ENCODE measurements at regions not wholly inside any gene's neighbourhood (a gene's known extent, or its start where the extent isn't known, plus 50 kb on each side); places are given as distances from the start of the nearest gene placed in this dataset.

- H3K27me3 ChIP-seq (ENCODE audit: control insufficient read depth, insufficient read depth, low read length): peaks cover 7% of the 10 kb centered on the region; the same call in 1 of the 2 replicates
- ChIA-PET CTCF (no interaction called here), POLR2A (no interaction called here)
- in situ Hi-C loops (cut with HindIII; ENCODE audit: low pct_unique_long_range_greater_than_20kb, low sequenced_read_pairs): no loop called here
- no peak for ATAC-seq
- H3K36me3 ChIP-seq (ENCODE audit: control insufficient read depth, insufficient read depth, low read length): no peaks in the 10 kb centered on the region
- BruUV-seq (replicated peaks): no TSS peak
- TF ChIP-seq TCF7L2 (IDR thresholded peaks at IDR 0.05; ENCODE audit: low read depth, low read length): no peak
- no peak for TF ChIP-seq POLR2AphosphoS5 (IDR thresholded peaks at IDR 0.05; ENCODE audit: low read depth, low read length)
- no peak for TF ChIP-seq REST (IDR thresholded peaks at IDR 0.05; ENCODE audit: insufficient read depth in 1 of 2, low read depth in 2 of 2, low read length in 1 of 2)
- no peak for TF ChIP-seq SIN3A (IDR thresholded peaks at IDR 0.05; ENCODE audit: borderline replicate concordance, insufficient read depth, low read depth, low read length)
- TF ChIP-seq CTCF (IDR thresholded peaks at IDR 0.05): no peak
- DNase-seq (ENCODE audit: low read depth, low spot score): no peak
- no peak overlapping the region for H3K27ac ChIP-seq (ENCODE audit: low read length)
- H3K4me3 ChIP-seq (ENCODE audit: low read depth in 2 of 2, low read length in 2 of 2): no peak overlapping the region
- intact Hi-C loops (cut with micrococcal nuclease; ENCODE audit: unreplicated experiment): no loop called here
- H3K9me3 ChIP-seq (ENCODE audit: control insufficient read depth, insufficient read depth, low read depth, low read length): no peaks in the 10 kb centered on the region
- no peaks in the 10 kb centered on the region for H3K4me1 ChIP-seq (ENCODE audit: control insufficient read depth, insufficient read depth, low read length)
Observed at GRCh38 chr12:108438667-108439066, 76.4 kb upstream of the FICD start.

GRCh38 chr12:108432423-108433121 lies 82.5 kb upstream of the FICD start:
- H3K4me3 ChIP-seq (ENCODE audit: low read depth in 2 of 2, low read length in 2 of 2): no peak overlapping the region
- ChIA-PET POLR2A (no interaction called here), CTCF (no interaction called here)
- BruUV-seq (replicated peaks): no TSS peak
- peaks cover 13% of the 10 kb centered on the region for H3K27me3 ChIP-seq (ENCODE audit: control insufficient read depth, insufficient read depth, low read length)
- H3K27ac ChIP-seq (ENCODE audit: low read length): no peak overlapping the region
- DNase-seq (ENCODE audit: low read depth, low spot score): no peak
- H3K36me3 ChIP-seq (ENCODE audit: control insufficient read depth, insufficient read depth, low read length): no peaks in the 10 kb centered on the region
- no peak for TF ChIP-seq CTCF (IDR thresholded peaks at IDR 0.05)
- TF ChIP-seq REST (IDR thresholded peaks at IDR 0.05; ENCODE audit: insufficient read depth in 1 of 2, low read depth in 2 of 2, low read length in 1 of 2): no peak
- TF ChIP-seq POLR2AphosphoS5 (IDR thresholded peaks at IDR 0.05; ENCODE audit: low read depth, low read length): no peak
- no peak for TF ChIP-seq SIN3A (IDR thresholded peaks at IDR 0.05; ENCODE audit: borderline replicate concordance, insufficient read depth, low read depth, low read length)
- TF ChIP-seq TCF7L2 (IDR thresholded peaks at IDR 0.05; ENCODE audit: low read depth, low read length): no peak
- no peaks in the 10 kb centered on the region for H3K9me3 ChIP-seq (ENCODE audit: control insufficient read depth, insufficient read depth, low read depth, low read length)
- intact Hi-C loops (cut with micrococcal nuclease; ENCODE audit: unreplicated experiment) (no loop called here), in situ Hi-C loops (cut with HindIII; ENCODE audit: low pct_unique_long_range_greater_than_20kb, low sequenced_read_pairs) (no loop called here)
- H3K4me1 ChIP-seq (ENCODE audit: control insufficient read depth, insufficient read depth, low read length): no peaks in the 10 kb centered on the region
- no peak for ATAC-seq
